Spleen (tissue), 11 donors: ENCODE measurements at regions not wholly inside any gene's neighbourhood (a gene's known extent, or its start where the extent isn't known, plus 50 kb on each side); places are given as distances from the start of the nearest gene placed in this dataset.

ENCODE experiments used
- DNase-seq: peaks from one replicate; pipeline ENCODE4 v3.0.0-alpha.2; 2020
- H3K27ac ChIP-seq, 8 donors: fragments of 200-600 bp; sonication (generic) in 7 of 8; 1 replicate in 4 of 8; 2 replicates in 4 of 8; pipeline versions ENCODE4 v1.5.0 to v1.8.0; 2016 to 2021; ENCODE audit warnings: inconsistent platforms in 4 of 8, mild to moderate bottlenecking in 4 of 8, moderate library complexity in 1 of 8
- H3K27me3 ChIP-seq, 7 donors: fragments of 200-600 bp; sonication (generic) in 6 of 7; replicated peaks in 1 of 7; 1 replicate in 4 of 7; 2 replicates in 3 of 7; pipeline versions ENCODE4 v1.5.0 to v1.8.0; 2016 to 2021; ENCODE audit warnings: inconsistent platforms in 3 of 7, mild to moderate bottlenecking in 1 of 7
- H3K36me3 ChIP-seq, 6 donors: fragments of 200-600 bp; sonication (generic) in 5 of 6; 1 replicate in 4 of 6; 2 replicates in 2 of 6; pipeline versions ENCODE4 v1.5.0 to v1.8.0; 2016 to 2021; ENCODE audit warnings: inconsistent platforms in 2 of 6
- H3K4me1 ChIP-seq, 6 donors: fragments of 200-600 bp; sonication (generic) in 5 of 6; 1 replicate in 3 of 6; 2 replicates in 3 of 6; pipeline versions ENCODE4 v1.5.0 to v1.8.0; 2016 to 2021; ENCODE audit warnings: inconsistent platforms in 3 of 6
- H3K4me3 ChIP-seq, 8 donors: fragments of 200-600 bp; sonication (generic) in 7 of 8; 1 replicate in 4 of 8; 2 replicates in 4 of 8; pipeline versions ENCODE4 v1.5.0 to v1.8.0; 2016 to 2021; ENCODE audit warnings: inconsistent platforms in 4 of 8, mild to moderate bottlenecking in 4 of 8, moderate library complexity in 2 of 8
- H3K9me3 ChIP-seq, 8 donors: fragments of 200-600 bp; sonication (generic) in 7 of 8; 1 replicate in 4 of 8; 2 replicates in 4 of 8; pipeline versions ENCODE4 v1.5.0 to v1.8.0; 2016 to 2021; ENCODE audit warnings: inconsistent platforms in 4 of 8
- POLR2A ChIP-seq, 3 donors: fragments of 450-650 bp; IDR thresholded peaks; one replicate each; pipeline ENCODE4 v1.5.1; 2017; ENCODE audit warnings: antibody characterized with exemption in 3 of 3, mild to moderate bottlenecking in 1 of 3
- POLR2AphosphoS5 ChIP-seq, 3 donors: sonication (generic); formaldehyde crosslinking; IDR thresholded peaks; one replicate each; pipeline ENCODE4 v1.5.1; 2017; ENCODE audit warnings: antibody characterized with exemption in 3 of 3
- WGBS, 5 donors: extraction: QIAGEN DNeasy Blood & Tissue Kit in 3 of 5; methylation state at CpG; one replicate each; pipeline versions ENCODE4 v1.1.5 to v1.1.7; 2013 to 2018; 5-methylcytosine and 5-hydroxymethylcytosine counted together
- intact Hi-C: fragments of 100-400 bp; cut with DNase I; formaldehyde crosslinking; loops from one replicate; pipeline ENCODE4 v1.15.0; 2023; ENCODE audit warnings: low total_unique reads
- TF ChIP-seq, protein P1 (sequence below), 11 experiments: fragments of 200-600 bp in 7 of 11; fragments of 450-650 bp in 4 of 11; sonication (generic) in 4 of 11; IDR thresholded peaks in 8 of 11; conservative IDR thresholded peaks in 3 of 11; 1 replicate in 7 of 11; 2 replicates in 4 of 11; pipeline versions ENCODE4 v1.4.0 to v1.8.0; 2016 to 2021; ENCODE audit warnings: antibody characterized with exemption in 11 of 11, inconsistent platforms in 4 of 11, mild to moderate bottlenecking in 1 of 11
- donor health status: healthy with polysubstance abuse.
- donor health status: DM: no; HTN: no; CAD: no; lungs with moderate emphysema.
- donor health status: DM: no; HTN: no; CAD: no.
- donor health status: Bipolar disorder and iron deficiency.
- donor health status: healthy.
- donor health status: DM: no; HTN: no; CAD: no.
- donor health status: DM: yes; HTN: yes; CAD: no.

GRCh38 chr7:10824154-10824553 is 149.5 kb upstream of the PHF14 start:
- 89 to 95% (median 91%) methylated on average over 1 of the region's 1 CpG for WGBS, 5 donors
- TF ChIP-seq POLR2A (IDR thresholded peaks at IDR 0.05) (no peak), POLR2AphosphoS5 (IDR thresholded peaks at IDR 0.05) (no peak)
- TF ChIP-seq, protein P1, sequence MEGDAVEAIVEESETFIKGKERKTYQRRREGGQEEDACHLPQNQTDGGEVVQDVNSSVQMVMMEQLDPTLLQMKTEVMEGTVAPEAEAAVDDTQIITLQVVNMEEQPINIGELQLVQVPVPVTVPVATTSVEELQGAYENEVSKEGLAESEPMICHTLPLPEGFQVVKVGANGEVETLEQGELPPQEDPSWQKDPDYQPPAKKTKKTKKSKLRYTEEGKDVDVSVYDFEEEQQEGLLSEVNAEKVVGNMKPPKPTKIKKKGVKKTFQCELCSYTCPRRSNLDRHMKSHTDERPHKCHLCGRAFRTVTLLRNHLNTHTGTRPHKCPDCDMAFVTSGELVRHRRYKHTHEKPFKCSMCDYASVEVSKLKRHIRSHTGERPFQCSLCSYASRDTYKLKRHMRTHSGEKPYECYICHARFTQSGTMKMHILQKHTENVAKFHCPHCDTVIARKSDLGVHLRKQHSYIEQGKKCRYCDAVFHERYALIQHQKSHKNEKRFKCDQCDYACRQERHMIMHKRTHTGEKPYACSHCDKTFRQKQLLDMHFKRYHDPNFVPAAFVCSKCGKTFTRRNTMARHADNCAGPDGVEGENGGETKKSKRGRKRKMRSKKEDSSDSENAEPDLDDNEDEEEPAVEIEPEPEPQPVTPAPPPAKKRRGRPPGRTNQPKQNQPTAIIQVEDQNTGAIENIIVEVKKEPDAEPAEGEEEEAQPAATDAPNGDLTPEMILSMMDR (IDR thresholded peaks at IDR 0.05 in 8 of 11, conservative IDR thresholded peaks at IDR 0.05 in 3 of 11): no peak
- no peaks in the 10 kb centered on the region for H3K27me3 ChIP-seq

GRCh38 chr7:10838228-10838627 is 135.4 kb upstream of the PHF14 start:
- intact Hi-C loops: no loop called here
- no peak overlapping the region for H3K4me3 ChIP-seq
- H3K27ac ChIP-seq: no peak overlapping the region
- no peaks in the 10 kb centered on the region for H3K4me1 ChIP-seq
- H3K27me3 ChIP-seq: no peaks in the 10 kb centered on the region
- no peaks in the 10 kb centered on the region for H3K9me3 ChIP-seq
- no peaks in the 10 kb centered on the region for H3K36me3 ChIP-seq
- no peak for DNase-seq
- TF ChIP-seq POLR2A (IDR thresholded peaks at IDR 0.05) (no peak), POLR2AphosphoS5 (IDR thresholded peaks at IDR 0.05) (no peak)
- TF ChIP-seq, protein P1 (IDR thresholded peaks at IDR 0.05 in 8 of 11, conservative IDR thresholded peaks at IDR 0.05 in 3 of 11): no peak
- 53 to 81% (median 76%) methylated on average over 1 of the region's 1 CpG for WGBS, 5 donors

More at GRCh38 chr7:10824154-10824553, 149.5 kb upstream of the PHF14 start:
- Histone ChIP-seq H3K4me1 (no peaks in the 10 kb centered on the region), H3K27ac (no peak overlapping the region), H3K36me3 (no peaks in the 10 kb centered on the region), H3K9me3 (no peaks in the 10 kb centered on the region), H3K4me3 (no peak overlapping the region)
- intact Hi-C loops: no loop called here
- DNase-seq: no peak

GRCh38 chr7:10845225-10845624 is 128.4 kb upstream of the PHF14 start:
- H3K4me3 ChIP-seq: no peak overlapping the region
- intact Hi-C loops: no loop called here
- no peak overlapping the region for H3K27ac ChIP-seq
- H3K27me3 ChIP-seq: no peaks in the 10 kb centered on the region
- no peak for TF ChIP-seq POLR2A (IDR thresholded peaks at IDR 0.05)
- TF ChIP-seq, protein P1 (IDR thresholded peaks at IDR 0.05 in 8 of 11, conservative IDR thresholded peaks at IDR 0.05 in 3 of 11): no peak
- no peak for TF ChIP-seq POLR2AphosphoS5 (IDR thresholded peaks at IDR 0.05)
- no peaks in the 10 kb centered on the region for H3K9me3 ChIP-seq
- DNase-seq: no peak
- H3K4me1 ChIP-seq: no peaks in the 10 kb centered on the region
- WGBS, 5 donors: 49 to 95% (median 68%) methylated on average over 2 of the region's 2 CpGs
- H3K36me3 ChIP-seq: no peaks in the 10 kb centered on the region

- intact Hi-C loops: no loop called here
- no peak for DNase-seq
- no peaks in the 10 kb centered on the region for H3K4me1 ChIP-seq
- TF ChIP-seq POLR2A (IDR thresholded peaks at IDR 0.05) (no peak), POLR2AphosphoS5 (IDR thresholded peaks at IDR 0.05) (no peak)
- TF ChIP-seq, protein P1 (IDR thresholded peaks at IDR 0.05 in 8 of 11, conservative IDR thresholded peaks at IDR 0.05 in 3 of 11): no peak
- no peaks in the 10 kb centered on the region for H3K36me3 ChIP-seq
- H3K4me3 ChIP-seq: no peak overlapping the region
- H3K27ac ChIP-seq: no peak overlapping the region
- H3K27me3 ChIP-seq: no peaks in the 10 kb centered on the region
- 93 to 97% (median 95%) methylated on average over 6 to 16 of the region's 16 CpGs for WGBS, 5 donors
- H3K9me3 ChIP-seq: no peaks in the 10 kb centered on the region
These were observed 118.1 kb upstream of the PHF14 start for GRCh38 chr7:10855583-10855982.
